MM.1S (cell line): ENCODE measurements at regions not wholly inside any gene's neighbourhood (a gene's known extent, or its start where the extent isn't known, plus 50 kb on each side); places are given as distances from the start of the nearest gene placed in this dataset.

Experiments used
- DNase-seq: peaks from one replicate; pipeline ENCODE4 v3.0.0-alpha.2; 2015
- H2AFZ ChIP-seq: fragments of 300-600 bp; sonication (generic); 2 replicates; pipeline ENCODE4 v1.6.0; 2016; ENCODE audit warnings: antibody characterized with exemption, low read length
- H3F3A ChIP-seq: fragments of 300-600 bp; sonication (generic); 2 replicates; pipeline ENCODE4 v1.6.1; 2016; ENCODE audit warnings: mild to moderate bottlenecking, antibody characterized with exemption, low read length, moderate library complexity, mixed read lengths; ENCODE audit not compliant: insufficient read depth
- H3K27ac ChIP-seq: fragments of 300-600 bp; sonication (generic); 2 replicates; pipeline ENCODE4 v1.5.1; 2016; ENCODE audit warnings: mild to moderate bottlenecking, low read length
- H3K27me3 ChIP-seq: fragments of 300-600 bp; sonication (generic); replicated peaks from 2 replicates; pipeline ENCODE4 v1.6.0; 2016; ENCODE audit warnings: low read length; ENCODE audit not compliant: insufficient read depth
- H3K36me3 ChIP-seq: fragments of 300-600 bp; sonication (generic); replicated peaks from 2 replicates; pipeline ENCODE4 v1.6.1; 2016; ENCODE audit warnings: mild to moderate bottlenecking, low read length, mixed read lengths; ENCODE audit not compliant: insufficient read depth
- H3K4me1 ChIP-seq: fragments of 300-600 bp; sonication (generic); 2 replicates; pipeline ENCODE4 v1.6.1; 2016; ENCODE audit warnings: low read length, mixed read lengths
- H3K4me2 ChIP-seq: fragments of 300-600 bp; sonication (generic); 2 replicates; pipeline ENCODE4 v1.6.0; 2016; ENCODE audit warnings: low read depth, low read length
- H3K4me3 ChIP-seq: fragments of 300-600 bp; sonication (generic); 2 replicates; pipeline ENCODE4 v1.5.1; 2016; ENCODE audit warnings: low read length, mixed read lengths
- H3K79me2 ChIP-seq: fragments of 300-600 bp; sonication (generic); 2 replicates; pipeline ENCODE4 v1.6.1; 2016; ENCODE audit warnings: mixed run types, low read length, mixed read lengths
- H3K9ac ChIP-seq: fragments of 300-600 bp; sonication (generic); 2 replicates; pipeline ENCODE4 v1.6.1; 2016; ENCODE audit warnings: low read length, mixed read lengths
- H3K9me2 ChIP-seq: fragments of 300-600 bp; sonication (generic); replicated peaks from 2 replicates; pipeline ENCODE4 v1.6.1; 2016; ENCODE audit warnings: mild to moderate bottlenecking, low read length, mixed read lengths; ENCODE audit not compliant: insufficient read depth
- H3K9me3 ChIP-seq: fragments of 300-600 bp; sonication (generic); replicated peaks from 2 replicates; pipeline ENCODE4 v1.6.1; 2016; ENCODE audit warnings: mild to moderate bottlenecking, low read length, mixed read lengths; ENCODE audit not compliant: insufficient read depth
- H4K20me1 ChIP-seq: fragments of 300-600 bp; sonication (generic); 2 replicates; pipeline ENCODE4 v1.6.1; 2016; ENCODE audit warnings: mild to moderate bottlenecking, low read length, moderate library complexity, mixed read lengths; ENCODE audit not compliant: insufficient read depth
- EZH2 ChIP-seq: fragments of 300-600 bp; sonication (generic); optimal IDR thresholded peaks from 2 replicates; pipeline ENCODE3; 2017; ENCODE audit warnings: low read depth, mild to moderate bottlenecking, antibody characterized with exemption, low read length, mixed read lengths
- EZH2phosphoT487 ChIP-seq: fragments of 300-600 bp; sonication (generic); IDR thresholded peaks from 2 replicates; pipeline ENCODE4 v1.6.1; 2018; ENCODE audit warnings: antibody characterized with exemption, low read length
- TF ChIP-seq, protein P1 (sequence below): fragments of 300-600 bp; sonication (generic); IDR thresholded peaks from 2 replicates; pipeline ENCODE4 v1.5.1; 2016; ENCODE audit warnings: antibody characterized with exemption, low read length, mixed read lengths

DNA sequence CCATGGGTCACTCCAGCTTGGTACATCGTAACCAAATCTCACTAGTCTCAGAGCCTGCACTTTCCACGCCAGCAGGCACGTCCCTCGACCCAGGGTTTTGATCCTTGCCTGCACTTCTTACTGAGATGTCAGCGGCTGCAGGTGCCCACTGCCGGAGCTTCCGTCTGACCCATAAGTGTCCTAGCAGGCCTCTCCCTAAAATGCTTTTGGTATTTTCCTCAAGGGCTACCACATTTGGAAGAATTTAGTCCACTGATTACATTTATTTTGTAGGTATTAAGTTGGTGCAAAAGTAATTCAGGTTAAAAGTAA, 175.0 kb upstream of the FBXO11 start:
- no peaks in the 10 kb centered on the region for H3K9me3 ChIP-seq
- H2AFZ ChIP-seq, result no peak overlapping the region
- H3K9me2 ChIP-seq, result no peaks in the 10 kb centered on the region
- H3K9ac ChIP-seq, result no peak overlapping the region
- no peaks in the 10 kb centered on the region for H3K36me3 ChIP-seq
- H3K79me2 ChIP-seq, result no peaks in the 10 kb centered on the region
- no peaks in the 10 kb centered on the region for H3F3A ChIP-seq
- TF ChIP-seq EZH2phosphoT487, result no peak
- TF ChIP-seq, protein P1, sequence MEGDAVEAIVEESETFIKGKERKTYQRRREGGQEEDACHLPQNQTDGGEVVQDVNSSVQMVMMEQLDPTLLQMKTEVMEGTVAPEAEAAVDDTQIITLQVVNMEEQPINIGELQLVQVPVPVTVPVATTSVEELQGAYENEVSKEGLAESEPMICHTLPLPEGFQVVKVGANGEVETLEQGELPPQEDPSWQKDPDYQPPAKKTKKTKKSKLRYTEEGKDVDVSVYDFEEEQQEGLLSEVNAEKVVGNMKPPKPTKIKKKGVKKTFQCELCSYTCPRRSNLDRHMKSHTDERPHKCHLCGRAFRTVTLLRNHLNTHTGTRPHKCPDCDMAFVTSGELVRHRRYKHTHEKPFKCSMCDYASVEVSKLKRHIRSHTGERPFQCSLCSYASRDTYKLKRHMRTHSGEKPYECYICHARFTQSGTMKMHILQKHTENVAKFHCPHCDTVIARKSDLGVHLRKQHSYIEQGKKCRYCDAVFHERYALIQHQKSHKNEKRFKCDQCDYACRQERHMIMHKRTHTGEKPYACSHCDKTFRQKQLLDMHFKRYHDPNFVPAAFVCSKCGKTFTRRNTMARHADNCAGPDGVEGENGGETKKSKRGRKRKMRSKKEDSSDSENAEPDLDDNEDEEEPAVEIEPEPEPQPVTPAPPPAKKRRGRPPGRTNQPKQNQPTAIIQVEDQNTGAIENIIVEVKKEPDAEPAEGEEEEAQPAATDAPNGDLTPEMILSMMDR, result no peak
- TF ChIP-seq EZH2, result no peak
- H3K4me2 ChIP-seq, result no peak overlapping the region
- DNase-seq, result no peak
- no peak overlapping the region for H3K4me3 ChIP-seq
- no peak overlapping the region for H3K27ac ChIP-seq
- H4K20me1 ChIP-seq, result no peaks in the 10 kb centered on the region
- no peaks in the 10 kb centered on the region for H3K4me1 ChIP-seq
- no peaks in the 10 kb centered on the region for H3K27me3 ChIP-seq

DNA sequence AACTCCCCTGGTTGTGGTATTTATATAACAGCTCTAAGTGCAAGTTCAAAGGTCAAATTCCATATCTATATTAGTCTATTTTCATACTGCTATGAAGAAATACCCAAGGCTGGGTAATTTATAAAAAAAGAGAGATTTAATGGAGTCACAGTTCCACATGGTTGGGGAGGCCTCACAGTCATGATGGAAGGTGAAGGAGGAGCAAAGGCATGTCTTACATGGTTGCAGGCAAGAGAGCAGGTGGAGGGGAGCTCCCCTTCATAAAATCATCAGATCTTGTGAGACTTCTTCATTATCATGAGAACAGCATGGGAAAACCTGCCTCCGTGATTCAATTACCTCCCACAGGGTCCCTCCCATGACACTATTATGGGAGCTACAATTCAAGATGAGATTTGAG, 179.6 kb upstream of the FBXO11 start:
- Histone ChIP-seq H3K4me2 (no peak overlapping the region), H3K36me3 (no peaks in the 10 kb centered on the region), H3K4me3 (no peak overlapping the region)

DNA sequence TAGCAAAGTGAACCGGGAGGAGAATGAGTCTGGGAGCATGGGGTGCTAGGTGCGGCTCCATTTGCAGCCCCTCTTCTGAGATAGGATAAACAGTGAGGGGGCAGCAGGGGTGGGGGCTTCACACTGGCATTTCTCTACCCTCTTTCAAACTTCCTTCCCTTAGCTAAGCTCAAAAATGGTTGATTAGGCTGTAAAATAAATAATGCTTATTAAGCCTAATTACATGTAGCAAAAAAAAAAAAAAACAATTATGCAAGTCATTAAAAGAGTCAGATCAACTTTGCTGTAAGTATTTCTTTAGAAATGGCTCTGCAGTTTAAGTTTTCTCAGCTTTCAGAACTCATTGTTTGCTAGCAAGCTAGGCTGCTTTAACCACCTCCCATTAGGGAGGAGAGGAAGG, 182.7 kb upstream of the FBXO11 start:
- no peak overlapping the region for H3K9ac ChIP-seq
- no peaks in the 10 kb centered on the region for H3K27me3 ChIP-seq

More for the DNA sequence above, 179.6 kb upstream of the FBXO11 start:
- no peak for DNase-seq
- H3K4me1 ChIP-seq, result no peaks in the 10 kb centered on the region
- H3K27ac ChIP-seq, result no peak overlapping the region
- H4K20me1 ChIP-seq, result no peaks in the 10 kb centered on the region
- TF ChIP-seq EZH2 (no peak), EZH2phosphoT487 (no peak)
- TF ChIP-seq, protein P1, result no peak
- no peak overlapping the region for H3K9ac ChIP-seq
- H3K79me2 ChIP-seq, result no peaks in the 10 kb centered on the region
- H2AFZ ChIP-seq, result no peak overlapping the region
- no peaks in the 10 kb centered on the region for H3K27me3 ChIP-seq
- no peaks in the 10 kb centered on the region for H3K9me2 ChIP-seq
- no peaks in the 10 kb centered on the region for H3F3A ChIP-seq
- H3K9me3 ChIP-seq, result no peaks in the 10 kb centered on the region

More for the DNA sequence above, 182.7 kb upstream of the FBXO11 start:
- H3K4me3 ChIP-seq, result no peak overlapping the region
- no peaks in the 10 kb centered on the region for H3K9me2 ChIP-seq
- H3K27ac ChIP-seq, result no peak overlapping the region
- H3K36me3 ChIP-seq, result no peaks in the 10 kb centered on the region
- no peak overlapping the region for H3K4me2 ChIP-seq
- no peaks in the 10 kb centered on the region for H4K20me1 ChIP-seq
- H2AFZ ChIP-seq, result no peak overlapping the region
- H3K79me2 ChIP-seq, result no peaks in the 10 kb centered on the region
- TF ChIP-seq EZH2, result no peak
- no peak for TF ChIP-seq EZH2phosphoT487
- TF ChIP-seq, protein P1, result no peak
- no peaks in the 10 kb centered on the region for H3K9me3 ChIP-seq
- DNase-seq, result no peak
- H3K4me1 ChIP-seq, result no peaks in the 10 kb centered on the region
- H3F3A ChIP-seq, result no peaks in the 10 kb centered on the region
